ENCODE measurements at regions not wholly inside any gene's neighbourhood (a gene's known extent, or its start where the extent isn't known, plus 50 kb on each side); places are given as distances from the start of the nearest gene placed in this dataset.

- no peaks in the 10 kb centered on the region for H3K36me3 ChIP-seq (replicated peaks in 1 of 2; ENCODE audit: insufficient read depth in 1 of 2, low read depth in 2 of 2)
- TF ChIP-seq POLR2A (IDR thresholded peaks at IDR 0.05), result no peak
- TF ChIP-seq CTCF (IDR thresholded peaks at IDR 0.05), result no peak
- no peak overlapping the region for H3K4me3 ChIP-seq
- no peak for DNase-seq
- 84 to 88% methylated on average over 4 of the region's 4 CpGs for WGBS, 2 donors
- H3K27ac ChIP-seq, result no peak overlapping the region
- peaks cover under 1% of the 10 kb centered on the region for H3K4me1 ChIP-seq
- no peaks in the 10 kb centered on the region for H3K27me3 ChIP-seq
- intact Hi-C loops (cut with DNase I), result no loop called here
- H3K9me3 ChIP-seq, result no peaks in the 10 kb centered on the region
- no peak for ATAC-seq
Measured at GRCh38 chr6:3999800-4000661, 78.9 kb downstream of the FAM217A start.

DNA sequence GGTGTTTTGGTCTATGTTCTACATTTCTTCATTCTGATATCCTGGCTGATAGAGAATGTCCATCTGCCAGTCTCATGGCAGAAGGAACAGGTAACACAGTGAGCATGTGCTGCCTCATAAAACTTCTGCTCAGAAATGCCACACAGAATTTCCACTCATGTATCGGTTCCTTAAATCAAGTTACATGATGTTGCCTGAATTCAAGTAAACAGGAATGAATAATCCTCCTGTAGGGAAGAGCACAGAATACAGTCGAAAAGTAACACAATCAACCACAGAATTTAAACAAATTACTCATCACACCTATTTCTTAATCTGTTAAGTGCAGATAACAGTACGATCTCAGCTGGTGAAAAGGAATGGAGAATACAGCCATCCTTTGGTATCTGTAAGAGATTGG, 74.7 kb downstream of the FAM217A start:
- H3K9me3 ChIP-seq, result no peaks in the 10 kb centered on the region
- DNase-seq (no peak), ATAC-seq (no peak)
- no peaks in the 10 kb centered on the region for H3K27me3 ChIP-seq
- no peak overlapping the region for H3K4me3 ChIP-seq
- WGBS, 2 donors, result 80 to 81% methylated on average over 3 of the region's 3 CpGs
- no peaks in the 10 kb centered on the region for H3K36me3 ChIP-seq (replicated peaks in 1 of 2; ENCODE audit: insufficient read depth in 1 of 2, low read depth in 2 of 2)
- no peak overlapping the region for H3K27ac ChIP-seq
- TF ChIP-seq CTCF (IDR thresholded peaks at IDR 0.05) (no peak), POLR2A (IDR thresholded peaks at IDR 0.05) (no peak)
- H3K4me1 ChIP-seq, result peaks cover 13% of the 10 kb centered on the region
- intact Hi-C loops (cut with DNase I), result no loop called here

DNA sequence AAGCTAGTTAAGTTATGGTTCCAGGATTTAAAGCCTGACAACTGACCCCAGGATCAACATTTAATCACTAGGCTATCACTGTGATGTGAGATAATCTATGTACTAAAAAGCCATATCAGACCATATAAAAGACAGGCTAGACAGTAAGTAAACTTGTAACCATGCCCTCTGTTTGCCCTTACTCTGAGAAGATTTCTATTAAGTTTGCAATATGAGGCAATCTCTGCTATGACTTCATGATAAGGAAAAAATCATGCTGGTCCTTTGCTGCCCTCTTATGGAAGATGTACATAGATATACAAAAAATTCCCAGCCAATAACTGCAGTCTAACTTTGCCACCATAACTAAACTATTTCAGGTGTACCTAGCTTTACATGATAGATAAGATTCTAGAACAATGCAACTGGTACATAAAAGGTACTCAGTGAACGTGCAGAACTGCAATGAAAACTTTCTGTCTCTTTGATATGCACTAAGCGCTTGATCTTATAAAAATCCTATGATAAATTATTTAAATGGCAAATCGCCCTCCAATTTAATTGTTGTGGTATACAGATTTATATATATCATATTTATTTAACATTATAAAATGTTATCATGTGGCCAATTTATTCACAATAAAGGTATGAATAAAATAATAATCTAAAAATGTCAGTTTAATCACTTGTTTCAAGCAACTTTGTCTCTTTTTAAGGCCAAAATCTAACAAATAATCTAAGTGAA, 70.5 kb downstream of the FAM217A start:
- H3K27me3 ChIP-seq, result no peaks in the 10 kb centered on the region
- intact Hi-C loops (cut with DNase I), result no loop called here
- TF ChIP-seq CTCF (IDR thresholded peaks at IDR 0.05), result peak; percentile 29 to 80 (median 62)
- no peak for TF ChIP-seq POLR2A (IDR thresholded peaks at IDR 0.05)
- ATAC-seq (peak; percentile 94), DNase-seq (peak in 1 of 4 donors; percentile 31)
- no peaks in the 10 kb centered on the region for H3K9me3 ChIP-seq
- H3K4me3 ChIP-seq, result no peak overlapping the region
- peak overlapping the region in 2 of 4 donors; percentile 49 to 50 for H3K27ac ChIP-seq
- no peaks in the 10 kb centered on the region for H3K36me3 ChIP-seq (replicated peaks in 1 of 2; ENCODE audit: insufficient read depth in 1 of 2, low read depth in 2 of 2)
- peaks cover 13% of the 10 kb centered on the region for H3K4me1 ChIP-seq
- whole genome bisulfite sequencing, 2 donors, result 61 to 64% methylated on average over 3 of the region's 3 CpGs

- no peak overlapping the region for H3K4me3 ChIP-seq
- no peak for ATAC-seq
- H3K9me3 ChIP-seq, result no peaks in the 10 kb centered on the region
- H3K27me3 ChIP-seq, result no peaks in the 10 kb centered on the region
- no peaks in the 10 kb centered on the region for H3K36me3 ChIP-seq (replicated peaks in 1 of 2; ENCODE audit: insufficient read depth in 1 of 2, low read depth in 2 of 2)
- TF ChIP-seq POLR2A (IDR thresholded peaks at IDR 0.05) (no peak), CTCF (IDR thresholded peaks at IDR 0.05) (no peak)
- 94 to 97% methylated on average over 8 of the region's 8 CpGs for WGBS, 2 donors
- intact Hi-C loops (cut with DNase I), result no loop called here
- no peak for DNase-seq
- H3K27ac ChIP-seq, result no peak overlapping the region
- H3K4me1 ChIP-seq, result peaks cover 13% of the 10 kb centered on the region
Measured at GRCh38 chr6:4009486-4009885, 69.5 kb downstream of the FAM217A start.
